ENCODE measurements at regions not wholly inside any gene's neighbourhood (a gene's known extent, or its start where the extent isn't known, plus 50 kb on each side); places are given as distances from the start of the nearest gene placed in this dataset.

DNA sequence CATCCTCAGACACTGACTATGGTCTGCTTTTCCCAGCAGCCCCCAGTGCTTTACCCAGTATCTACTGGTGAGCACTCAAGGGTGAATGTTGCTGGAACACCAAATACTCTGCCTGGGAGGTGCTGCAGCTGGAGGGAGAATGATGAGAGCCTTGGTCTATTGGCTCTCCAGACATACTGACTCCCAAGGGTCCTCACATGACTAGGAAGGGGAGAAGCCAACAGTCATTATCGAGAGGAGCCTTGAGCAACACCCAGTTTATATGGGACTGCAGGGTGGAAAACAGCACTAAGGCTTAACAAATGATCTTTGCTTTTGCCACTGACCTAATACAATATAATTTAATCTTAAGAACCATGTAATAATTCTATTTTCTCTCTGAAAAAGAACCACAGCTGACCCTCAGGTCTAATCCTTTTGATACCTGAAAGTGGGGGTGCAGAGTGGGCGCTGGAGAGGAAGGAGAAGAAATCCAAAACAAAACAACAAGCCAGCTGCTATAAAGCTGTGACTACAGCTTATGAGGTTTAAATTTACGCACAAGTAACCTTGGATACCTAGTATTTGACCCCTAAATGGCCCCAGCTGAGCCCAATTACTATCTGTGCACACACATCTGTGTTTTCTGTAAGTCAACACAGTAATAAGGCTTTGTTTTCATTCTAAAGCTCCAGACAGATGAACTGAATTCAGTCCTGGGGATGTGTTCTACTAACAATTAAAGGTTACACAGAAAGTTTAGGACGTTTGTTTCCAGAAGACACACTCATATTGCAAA lies 107.8 kb upstream of the GRIP1 start:
- H3K4me3 ChIP-seq, result no peak overlapping the region
- H3K4me1 ChIP-seq, result no peaks in the 10 kb centered on the region
- intact Hi-C loops (cut with DNase I), result no loop called here
- no peak for DNase-seq
- H3K36me3 ChIP-seq, result no peaks in the 10 kb centered on the region
- peaks cover 0 to 2% (median 0%) of the 10 kb centered on the region in 12 donors for H3K9me3 ChIP-seq
- peaks cover 0 to 3% (median 0%) of the 10 kb centered on the region in 9 donors for H3K27me3 ChIP-seq
- TF ChIP-seq CTCF (IDR thresholded peaks at IDR 0.05), result no peak
- TF ChIP-seq POLR2A (IDR thresholded peaks at IDR 0.05), result no peak
- ATAC-seq, result no peak
- H3K27ac ChIP-seq, result no peak overlapping the region
- WGBS, 4 donors, result 68 to 78% (median 70%) methylated on average over 4 of the region's 4 CpGs

DNA sequence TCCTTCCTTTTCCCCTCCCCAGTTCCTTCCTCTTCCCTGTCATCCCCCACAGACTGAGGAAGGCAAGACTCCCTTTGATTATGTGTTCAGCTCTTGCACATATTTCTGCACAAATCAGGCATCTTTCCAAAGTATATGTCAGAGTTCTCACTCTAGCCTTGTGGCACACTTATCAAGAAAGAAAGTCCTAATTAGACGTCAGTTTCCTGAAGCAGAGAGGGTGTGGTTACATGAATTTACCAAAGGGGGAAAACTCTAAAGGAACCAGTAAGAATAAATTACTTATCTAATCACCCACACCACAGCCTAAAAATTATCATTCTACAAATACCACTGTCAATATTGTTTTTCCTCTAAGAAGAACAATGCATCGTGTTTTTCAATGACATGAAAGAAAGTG lies 120.7 kb upstream of the GRIP1 start:
- WGBS, 4 donors, result 15 to 37% (median 27%) methylated on average over 2 of the region's 2 CpGs
- H3K27ac ChIP-seq, result no peak overlapping the region

GRCh38 chr12:66800046-66800445 lies 121.2 kb upstream of the GRIP1 start:
- 65 to 86% (median 76%) methylated on average over 1 of the region's 1 CpG for WGBS, 4 donors
- H3K4me1 ChIP-seq, result no peaks in the 10 kb centered on the region
- no peak for ATAC-seq
- H3K27me3 ChIP-seq, result peaks cover 0 to 25% (median 0%) of the 10 kb centered on the region in 9 donors
- TF ChIP-seq POLR2A (IDR thresholded peaks at IDR 0.05) (no peak), CTCF (IDR thresholded peaks at IDR 0.05) (no peak)
- intact Hi-C loops (cut with DNase I), result no loop called here
- no peak overlapping the region for H3K27ac ChIP-seq
- DNase-seq, result no peak
- H3K9me3 ChIP-seq, result no peaks in the 10 kb centered on the region
- H3K36me3 ChIP-seq, result no peaks in the 10 kb centered on the region
- no peak overlapping the region for H3K4me3 ChIP-seq

More for the DNA sequence above, 120.7 kb upstream of the GRIP1 start:
- Histone ChIP-seq H3K4me1 (no peaks in the 10 kb centered on the region), H3K36me3 (no peaks in the 10 kb centered on the region), H3K4me3 (no peak overlapping the region), H3K27me3 (peaks cover 0 to 20% (median 0%) of the 10 kb centered on the region in 9 donors), H3K9me3 (no peaks in the 10 kb centered on the region)
- intact Hi-C loops (cut with DNase I), result no loop called here
- TF ChIP-seq POLR2A (IDR thresholded peaks at IDR 0.05), result no peak
- no peak for TF ChIP-seq CTCF (IDR thresholded peaks at IDR 0.05)
- no peak for DNase-seq
- ATAC-seq, result peak in 1 of 4 donors; percentile 45

DNA sequence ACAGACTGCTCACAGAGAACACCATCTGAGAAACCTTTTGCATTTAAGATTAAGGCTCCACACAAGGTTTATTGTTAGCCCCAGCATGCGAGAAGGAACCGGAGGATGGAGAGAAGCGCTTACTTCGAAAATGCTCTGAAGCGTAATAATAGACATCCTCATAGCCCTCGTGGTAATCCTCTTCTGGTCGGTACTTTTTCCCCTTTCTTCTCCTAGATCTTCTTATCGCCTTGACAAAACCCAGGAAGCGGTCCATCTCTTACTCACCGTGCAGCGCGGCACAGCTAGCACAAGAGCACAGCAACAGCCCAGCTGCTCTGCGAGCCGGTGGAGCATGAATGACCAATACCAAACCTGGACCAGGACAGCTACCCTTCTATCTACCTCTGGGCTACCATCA lies 125.1 kb upstream of the GRIP1 start:
- no peak for TF ChIP-seq CTCF (IDR thresholded peaks at IDR 0.05)
- intact Hi-C loops (cut with DNase I), result no loop called here
- H3K4me1 ChIP-seq, result no peaks in the 10 kb centered on the region
- WGBS, 4 donors, result 27 to 35% (median 29%) methylated on average over 14 of the region's 14 CpGs
- DNase-seq (no peak), ATAC-seq (no peak)
- H3K36me3 ChIP-seq, result no peaks in the 10 kb centered on the region
- no peaks in the 10 kb centered on the region for H3K9me3 ChIP-seq
- H3K27me3 ChIP-seq, result peaks cover 0 to 28% (median 0%) of the 10 kb centered on the region in 9 donors
- H3K4me3 ChIP-seq, result no peak overlapping the region
- no peak overlapping the region for H3K27ac ChIP-seq
